Lung (tissue), 11 donors: ENCODE measurements at regions not wholly inside any gene's neighbourhood (a gene's known extent, or its start where the extent isn't known, plus 50 kb on each side); places are given as distances from the start of the nearest gene placed in this dataset.

Experiments used
- ATAC-seq: fragments of 200-7000 bp; cut with Tn5 transposase; one replicate; pipeline ENCODE4 v1.9.1; 2020; ENCODE audit warnings: moderate number of reproducible peaks; ENCODE audit not compliant: insufficient read depth, low FRiP score
- DNase-seq, 3 donors: peaks; one replicate each; pipeline ENCODE4 v3.0.0-alpha.2; 2013 to 2017
- H3K27ac ChIP-seq, 2 donors: one replicate each; pipeline ENCODE4 v1.5.1; 2013; ENCODE audit warnings: mild to moderate bottlenecking in 2 of 2, moderate library complexity in 2 of 2, control low read depth in 1 of 2, inconsistent platforms in 1 of 2, low read depth in 1 of 2, low read length in 1 of 2
- H3K27me3 ChIP-seq, 3 donors: one replicate each; pipeline ENCODE4 v1.5.1; 2013; ENCODE audit warnings: low read length in 2 of 3; ENCODE audit not compliant: control insufficient read depth in 3 of 3, insufficient read depth in 3 of 3
- H3K36me3 ChIP-seq, 4 donors: one replicate each; pipeline ENCODE4 v1.5.1; 2013; ENCODE audit warnings: low read length in 4 of 4, mild to moderate bottlenecking in 1 of 4, moderate library complexity in 1 of 4; ENCODE audit not compliant: control insufficient read depth in 4 of 4, insufficient read depth in 4 of 4
- H3K4me1 ChIP-seq, 5 donors: one replicate each; pipeline ENCODE4 v1.5.1; 2013; ENCODE audit warnings: low read length in 5 of 5, mild to moderate bottlenecking in 2 of 5, moderate library complexity in 1 of 5; ENCODE audit not compliant: control insufficient read depth in 5 of 5, insufficient read depth in 5 of 5
- H3K4me3 ChIP-seq: one replicate; pipeline ENCODE4 v1.5.1; 2013; ENCODE audit warnings: mild to moderate bottlenecking, control low read depth, moderate library complexity
- H3K9ac ChIP-seq, 2 donors: one replicate each; pipeline ENCODE4 v1.5.1; 2013; ENCODE audit warnings: low read length in 2 of 2, control low read depth in 1 of 2; ENCODE audit not compliant: insufficient read depth in 1 of 2
- H3K9me3 ChIP-seq, 4 donors: one replicate each; pipeline ENCODE4 v1.5.1; 2013; ENCODE audit warnings: low read length in 3 of 4, mild to moderate bottlenecking in 1 of 4, moderate library complexity in 1 of 4; ENCODE audit not compliant: control insufficient read depth in 4 of 4, insufficient read depth in 3 of 4
- CTCF ChIP-seq: IDR thresholded peaks from 2 replicates; pipeline ENCODE4 v1.5.1; 2012; ENCODE audit warnings: mild to moderate bottlenecking; ENCODE audit errors: control extremely low read depth, extremely low read depth
- WGBS, 2 donors: extraction: QIAGEN DNeasy Blood & Tissue Kit; methylation state at CpG; one replicate each; pipeline ENCODE4 v1.1.7; 2013; 5-methylcytosine and 5-hydroxymethylcytosine counted together
- donor health status: control.
- donor health status: control.
- donor health status: Bipolar disorder and iron deficiency.
- donor health status: healthy.
- donor health status: DM: yes; HTN: yes; CAD: no.

- no peaks in the 10 kb centered on the region for H3K36me3 ChIP-seq
- no peak overlapping the region for H3K9ac ChIP-seq
- no peaks in the 10 kb centered on the region for H3K9me3 ChIP-seq
- no peak overlapping the region for H3K27ac ChIP-seq
- no peak for ATAC-seq
- H3K4me3 ChIP-seq = no peak overlapping the region
- DNase-seq = no peak
- H3K4me1 ChIP-seq = peaks cover 0 to 5% (median 0%) of the 10 kb centered on the region in 5 donors
- no peaks in the 10 kb centered on the region for H3K27me3 ChIP-seq
- no peak for TF ChIP-seq CTCF
- 86 to 93% methylated on average over 9 of the region's 9 CpGs for WGBS, 2 donors
Observed at GRCh38 chr5:135133181-135133580, 99.2 kb upstream of the PITX1 start.

DNA sequence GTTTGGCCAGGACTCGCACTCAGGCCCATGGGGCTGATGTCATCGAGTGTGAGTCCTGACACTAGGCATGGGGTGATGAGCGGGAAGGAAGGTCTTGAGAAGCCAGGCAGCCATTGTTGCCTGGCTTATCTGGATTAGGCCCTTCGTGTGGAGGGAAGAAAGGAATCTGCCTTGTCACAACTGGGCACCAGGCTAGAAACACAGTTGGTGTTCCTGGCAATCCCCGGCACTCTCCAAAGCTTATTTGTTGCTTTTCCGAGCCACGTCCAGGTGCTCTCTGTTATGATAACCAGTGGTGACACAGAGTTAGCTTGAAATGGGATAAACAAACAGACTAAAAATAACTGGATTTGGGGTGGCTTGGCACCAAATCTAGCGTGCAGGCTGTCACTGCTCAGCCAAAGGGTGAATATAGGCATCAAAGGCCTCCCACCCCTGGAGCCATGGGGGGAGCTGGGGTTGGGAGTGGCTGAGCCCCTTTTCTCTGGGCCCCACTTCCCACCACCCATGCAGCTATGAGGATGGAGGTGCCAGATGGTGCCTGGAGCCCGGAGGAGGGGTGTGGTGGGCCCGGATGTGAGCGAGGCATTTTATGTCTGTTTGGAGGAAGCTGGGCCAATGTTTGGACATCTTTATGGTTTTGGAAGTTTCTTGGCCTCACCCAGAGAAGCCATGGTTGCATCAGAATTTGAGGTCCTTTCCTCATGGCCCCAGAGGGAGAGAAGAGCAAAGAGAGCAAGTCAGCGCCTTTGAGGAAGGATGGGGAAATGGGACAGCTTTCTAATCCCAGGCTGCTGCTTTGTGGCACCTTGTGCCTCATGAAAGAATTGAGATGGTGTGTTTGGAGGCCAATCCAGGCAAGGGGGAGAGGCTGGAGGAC, 98.0 kb upstream of the PITX1 start:
- 69 to 85% methylated on average over 12 of the region's 12 CpGs for WGBS, 2 donors
- H3K27me3 ChIP-seq = no peaks in the 10 kb centered on the region
- TF ChIP-seq CTCF = no peak
- no peak overlapping the region for H3K4me3 ChIP-seq
- no peak for ATAC-seq
- no peak for DNase-seq
- H3K27ac ChIP-seq = no peak overlapping the region
- peaks cover 0 to 9% (median 5%) of the 10 kb centered on the region in 5 donors for H3K4me1 ChIP-seq
- no peaks in the 10 kb centered on the region for H3K36me3 ChIP-seq
- no peaks in the 10 kb centered on the region for H3K9me3 ChIP-seq
- H3K9ac ChIP-seq = no peak overlapping the region

GRCh38 chr5:135130261-135131215, 96.5 kb upstream of the PITX1 start:
- ATAC-seq = no peak
- H3K9me3 ChIP-seq = no peaks in the 10 kb centered on the region
- no peak overlapping the region for H3K4me3 ChIP-seq
- 88 to 91% methylated on average over 7 of the region's 7 CpGs for WGBS, 2 donors
- DNase-seq = no peak
- H3K36me3 ChIP-seq = no peaks in the 10 kb centered on the region
- no peak overlapping the region for H3K9ac ChIP-seq
- no peak overlapping the region for H3K27ac ChIP-seq
- H3K4me1 ChIP-seq = peaks cover 0 to 19% (median 5%) of the 10 kb centered on the region in 5 donors
- no peaks in the 10 kb centered on the region for H3K27me3 ChIP-seq
- no peak for TF ChIP-seq CTCF
